ENCODE measurements at regions not wholly inside any gene's neighbourhood (a gene's known extent, or its start where the extent isn't known, plus 50 kb on each side); places are given as distances from the start of the nearest gene placed in this dataset.
A peak's percentile ranks its signal among the peaks of the same experiment; 100 is the strongest.

DNA sequence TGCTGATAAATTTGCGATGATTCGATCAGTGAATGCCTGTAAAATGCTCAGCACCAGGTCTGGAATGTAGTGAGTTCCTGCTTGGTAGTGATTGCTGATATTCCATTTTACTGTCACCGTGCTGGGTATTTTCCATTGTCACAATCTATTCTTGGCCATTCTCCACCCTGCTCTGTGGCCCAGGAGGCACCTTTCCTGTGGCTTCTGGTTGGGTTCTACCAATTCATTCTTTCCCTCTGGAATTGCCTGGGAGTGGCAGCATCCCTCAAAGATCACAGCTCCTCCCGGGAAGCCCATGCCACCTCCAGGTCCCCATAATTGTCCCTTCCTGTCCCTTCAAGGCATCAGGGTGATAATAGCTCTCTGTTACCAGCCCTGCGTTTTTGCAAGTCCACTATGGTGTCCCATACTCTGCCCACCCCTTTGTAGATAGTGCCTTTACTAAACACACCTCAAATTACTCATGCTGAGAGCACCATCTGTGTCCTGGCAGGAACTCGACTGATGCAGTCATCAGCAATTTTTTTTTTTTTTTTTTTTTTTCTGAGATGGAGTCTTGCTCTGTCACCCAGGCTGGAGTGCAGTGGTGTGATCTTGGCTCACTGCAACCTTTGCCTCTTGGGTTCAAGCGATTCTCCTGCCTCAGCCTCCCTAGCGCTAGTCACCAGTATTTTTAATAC is 177.8 kb upstream of the PROK2 start:
- no peak overlapping the region for H2BK120ac ChIP-seq (ENCODE audit: low read depth, low read length)
- H2BK5ac ChIP-seq (ENCODE audit: low read depth, low read length, poor library complexity, severe bottlenecking), result no peak overlapping the region
- H2AFZ ChIP-seq (replicated peaks; ENCODE audit: low read length, poor library complexity), result no peak overlapping the region
- DNase-seq, result peak; percentile 23
- H3K4me1 ChIP-seq (ENCODE audit: control insufficient read depth, insufficient read depth, low read length), result no peaks in the 10 kb centered on the region
- H2BK15ac ChIP-seq (ENCODE audit: low read depth, low read length), result no peak overlapping the region
- no peak overlapping the region for H2AK5ac ChIP-seq (ENCODE audit: low read depth, low read length)
- H3K18ac ChIP-seq (ENCODE audit: low read depth, low read length), result no peak overlapping the region
- H3K4me2 ChIP-seq (ENCODE audit: low read depth, low read length), result no peak overlapping the region
- H3K79me1 ChIP-seq (ENCODE audit: low read depth in 1 of 2, low read length in 2 of 2), result no peaks in the 10 kb centered on the region
- no peak overlapping the region for H4K5ac ChIP-seq (ENCODE audit: low read depth, low read length)
- H4K20me1 ChIP-seq (ENCODE audit: insufficient read depth, low read length), result no peaks in the 10 kb centered on the region
- H3K23ac ChIP-seq (ENCODE audit: low read depth, low read length), result no peak overlapping the region
- dilution Hi-C loops (cut with HindIII; ENCODE audit: low sequenced_read_pairs, unreplicated experiment) (no loop called here), intact Hi-C loops (cut with micrococcal nuclease) (no loop called here), in situ Hi-C loops (cut with MboI; ENCODE audit: low sequenced_read_pairs) (no loop called here)
- H3K9me1 ChIP-seq (ENCODE audit: insufficient read depth, low read length), result no peaks in the 10 kb centered on the region
- H3K9ac ChIP-seq (ENCODE audit: low read depth, low read length), result no peak overlapping the region
- no peak overlapping the region for H2AK9ac ChIP-seq (replicated peaks; ENCODE audit: low read depth, low read length, poor library complexity)
- no peak overlapping the region for H4K8ac ChIP-seq (ENCODE audit: low read depth in 2 of 2, low read length in 2 of 2)
- H3K4me3 ChIP-seq (ENCODE audit: insufficient read depth, low read depth, low read length), result no peak overlapping the region
- no peak overlapping the region for H3K27ac ChIP-seq (ENCODE audit: insufficient read depth, low read length)
- ATAC-seq (ENCODE audit: low read depth), result no peak
- no peak overlapping the region for H3K4ac ChIP-seq (ENCODE audit: low read depth, low read length)
- ChIA-PET POLR2A (ENCODE audit: unreplicated experiment) (no interaction called here), CTCF (interaction anchor here (0.6 kb wide), 1 partner anchor 385 kb away, joined by 3 read pairs; no protein-coding TSS in a partner anchor)
- no peak overlapping the region for H3K14ac ChIP-seq (replicated peaks; ENCODE audit: low read depth, low read length)
- H3K9me3 ChIP-seq (ENCODE audit: control insufficient read depth, insufficient read depth, low read length), result no peaks in the 10 kb centered on the region
- H3K27me3 ChIP-seq (ENCODE audit: control insufficient read depth, insufficient read depth, low read length), result peaks cover 23% of the 10 kb centered on the region
- no TSS peak for BruUV-seq (replicated peaks)
- no peaks in the 10 kb centered on the region for H3K36me3 ChIP-seq (ENCODE audit: control insufficient read depth, insufficient read depth, low read length)
- H4K91ac ChIP-seq (ENCODE audit: insufficient read depth, low read depth, low read length), result no peak overlapping the region
- no peak overlapping the region for H2BK20ac ChIP-seq (ENCODE audit: low read depth, low read length)
- H3K56ac ChIP-seq (ENCODE audit: extremely low read depth, insufficient read depth, low read length), result no peak overlapping the region
- no peak for TF ChIP-seq MXI1 (IDR thresholded peaks at IDR 0.05; ENCODE audit: borderline replicate concordance, low read depth, low read length)
- no peak for TF ChIP-seq BHLHE40 (IDR thresholded peaks at IDR 0.05; ENCODE audit: low read depth, low read length)
- no peak for TF ChIP-seq CHD1 (IDR thresholded peaks at IDR 0.05; ENCODE audit: low read depth, low read length)
- TF ChIP-seq RAD21 (IDR thresholded peaks at IDR 0.05; ENCODE audit: low read length), result no peak
- TF ChIP-seq, protein P1, sequence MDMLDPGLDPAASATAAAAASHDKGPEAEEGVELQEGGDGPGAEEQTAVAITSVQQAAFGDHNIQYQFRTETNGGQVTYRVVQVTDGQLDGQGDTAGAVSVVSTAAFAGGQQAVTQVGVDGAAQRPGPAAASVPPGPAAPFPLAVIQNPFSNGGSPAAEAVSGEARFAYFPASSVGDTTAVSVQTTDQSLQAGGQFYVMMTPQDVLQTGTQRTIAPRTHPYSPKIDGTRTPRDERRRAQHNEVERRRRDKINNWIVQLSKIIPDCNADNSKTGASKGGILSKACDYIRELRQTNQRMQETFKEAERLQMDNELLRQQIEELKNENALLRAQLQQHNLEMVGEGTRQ (IDR thresholded peaks at IDR 0.05; ENCODE audit: low read depth, low read length), result no peak
- no peak for TF ChIP-seq CEBPB (IDR thresholded peaks at IDR 0.05; ENCODE audit: low read depth, low read length)
- no peak for TF ChIP-seq SMC3 (IDR thresholded peaks at IDR 0.05; ENCODE audit: low read depth, low read length)
- WGBS, 2 experiments (ENCODE audit: extremely low coverage in 2 of 2, insufficient read length in 1 of 2), result 61% methylated on average over 4 of the region's 8 CpGs; no CpG with 5 or more reads in 1 of the 2 experiments

All from IMR-90 (cell line).